MCF 10A (cell line): ENCODE measurements at regions not wholly inside any gene's neighbourhood (a gene's known extent, or its start where the extent isn't known, plus 50 kb on each side); places are given as distances from the start of the nearest gene placed in this dataset.

Experiments
- BruUV-seq: library from RNA; stranded (reverse); fragments of 400-500 nt; replicated peaks from 2 replicates; lab custom pipeline; 2021; lab: Mats Ljungman, UMichigan
- CTCF ChIA-PET: fragments of 300-600 bp; sonication (Branson Sonifier 250); formaldehyde crosslinking; extraction: SDS; loops from one replicate; lab custom pipeline; 2021; ENCODE audit warnings: antibody characterized with exemption, inconsistent platforms; lab: Yijun Ruan, JAX
- POLR2A ChIA-PET: fragments of 300-600, 350-650 bp; sonication (Branson Sonifier 250); formaldehyde crosslinking; extraction: SDS; loops from one replicate; lab custom pipeline; 2020; ENCODE audit warnings: antibody characterized with exemption, inconsistent platforms; lab: Yijun Ruan, JAX
- DNase-seq: peaks from one replicate; pipeline ENCODE4 v3.0.0-alpha.2; 2018; ENCODE audit not compliant: unreplicated experiment
- H3K27ac Mint-ChIP-seq: one replicate; pipeline ENCODE4 v1.8.0; 2022; ENCODE audit warnings: mild to moderate bottlenecking, low read depth, mixed read lengths; ENCODE audit not compliant: unreplicated experiment
- H3K27me3 Mint-ChIP-seq: one replicate; pipeline ENCODE4 v1.8.0; 2022; ENCODE audit warnings: mixed read lengths; ENCODE audit not compliant: insufficient read depth, unreplicated experiment
- H3K36me3 Mint-ChIP-seq: one replicate; pipeline ENCODE4 v1.8.0; 2022; ENCODE audit warnings: mild to moderate bottlenecking, moderate library complexity, mixed read lengths; ENCODE audit not compliant: insufficient read depth, unreplicated experiment
- H3K4me1 Mint-ChIP-seq: one replicate; pipeline ENCODE4 v1.8.0; 2022; ENCODE audit warnings: mixed read lengths; ENCODE audit not compliant: insufficient read depth, unreplicated experiment
- H3K4me3 Mint-ChIP-seq: one replicate; pipeline ENCODE4 v1.8.0; 2022; ENCODE audit warnings: mild to moderate bottlenecking, moderate library complexity, mixed read lengths; ENCODE audit not compliant: unreplicated experiment
- H3K9me3 Mint-ChIP-seq: one replicate; pipeline ENCODE4 v1.8.0; 2022; ENCODE audit warnings: mixed read lengths; ENCODE audit not compliant: unreplicated experiment
- CTCF ChIP-seq: fragments of 200-600 bp; IDR thresholded peaks from one replicate; pipeline ENCODE4 v1.8.0; 2022; ENCODE audit warnings: antibody characterized with exemption, mild to moderate bottlenecking; ENCODE audit not compliant: unreplicated experiment
- intact Hi-C: fragments of 100-400 bp; cut with micrococcal nuclease; formaldehyde crosslinking; loops from 2 replicates; pipeline ENCODE4 v1.14.1; 2022

GRCh38 chr3:132789959-132790358 is 67.8 kb upstream of the NPHP3 start:
- POLR2A ChIA-PET, result no interaction called here
- peaks cover 22% of the 10 kb centered on the region for H3K4me1 Mint-ChIP-seq
- no TSS peak for BruUV-seq
- no peaks in the 10 kb centered on the region for H3K36me3 Mint-ChIP-seq
- CTCF ChIA-PET, result interaction anchor here (1.3 kb wide), 1 partner anchor 11 kb away, joined by 4 read pairs; no protein-coding TSS in a partner anchor
- no peak overlapping the region for H3K27ac Mint-ChIP-seq
- intact Hi-C loops, result no loop called here
- TF ChIP-seq CTCF, result no peak
- no peak for DNase-seq
- no peak overlapping the region for H3K4me3 Mint-ChIP-seq
- H3K9me3 Mint-ChIP-seq, result peaks cover 6% of the 10 kb centered on the region
- H3K27me3 Mint-ChIP-seq, result no peaks in the 10 kb centered on the region

GRCh38 chr3:132788301-132788671 is 66.1 kb upstream of the NPHP3 start:
- H3K9me3 Mint-ChIP-seq, result no peaks in the 10 kb centered on the region
- DNase-seq, result peak; percentile 75
- H3K27me3 Mint-ChIP-seq, result no peaks in the 10 kb centered on the region
- H3K36me3 Mint-ChIP-seq, result no peaks in the 10 kb centered on the region
- H3K4me1 Mint-ChIP-seq, result peaks cover 28% of the 10 kb centered on the region
- BruUV-seq, result no TSS peak
- ChIA-PET POLR2A (interaction anchor here (0.6 kb wide), 1 partner anchor 180 kb away, joined by 4 read pairs; no protein-coding TSS in a partner anchor), CTCF (interaction anchor here (0.6 to 1.1 kb wide), 2 partner anchors 63 to 590 kb away, joined by 3 to 4 read pairs; no protein-coding TSS in a partner anchor)
- TF ChIP-seq CTCF, result no peak
- intact Hi-C loops, result no loop called here
- peak overlapping the region; percentile 41 for H3K27ac Mint-ChIP-seq
- no peak overlapping the region for H3K4me3 Mint-ChIP-seq

- TSS peak; percentile 51 for BruUV-seq
- Mint-ChIP-seq H3K4me1 (peaks cover 33% of the 10 kb centered on the region), H3K9me3 (no peaks in the 10 kb centered on the region), H3K27me3 (no peaks in the 10 kb centered on the region), H3K36me3 (no peaks in the 10 kb centered on the region), H3K4me3 (no peak overlapping the region), H3K27ac (peak overlapping the region; percentile 41)
- DNase-seq, result peak; percentile 29
- POLR2A ChIA-PET, result interaction anchor here (0.6 kb wide), 1 partner anchor 181 kb away, joined by 4 read pairs; no protein-coding TSS in a partner anchor
- no peak for TF ChIP-seq CTCF
- CTCF ChIA-PET, result interaction anchor here (0.6 kb wide), 1 partner anchor 62 kb away, joined by 3 read pairs; no protein-coding TSS in a partner anchor
- intact Hi-C loops, result no loop called here
These were observed 65.5 kb upstream of the NPHP3 start for GRCh38 chr3:132787616-132788300.

- Mint-ChIP-seq H3K27ac (no peak overlapping the region), H3K36me3 (no peaks in the 10 kb centered on the region), H3K4me3 (no peak overlapping the region), H3K4me1 (peaks cover 33% of the 10 kb centered on the region), H3K9me3 (no peaks in the 10 kb centered on the region), H3K27me3 (no peaks in the 10 kb centered on the region)
- ChIA-PET POLR2A (no interaction called here), CTCF (no interaction called here)
- no TSS peak for BruUV-seq
- intact Hi-C loops, result no loop called here
- DNase-seq, result no peak
- no peak for TF ChIP-seq CTCF
These were observed 64.7 kb upstream of the NPHP3 start for GRCh38 chr3:132786890-132787289.
